ENCODE measurements at regions not wholly inside any gene's neighbourhood (a gene's known extent, or its start where the extent isn't known, plus 50 kb on each side); places are given as distances from the start of the nearest gene placed in this dataset.

DNA sequence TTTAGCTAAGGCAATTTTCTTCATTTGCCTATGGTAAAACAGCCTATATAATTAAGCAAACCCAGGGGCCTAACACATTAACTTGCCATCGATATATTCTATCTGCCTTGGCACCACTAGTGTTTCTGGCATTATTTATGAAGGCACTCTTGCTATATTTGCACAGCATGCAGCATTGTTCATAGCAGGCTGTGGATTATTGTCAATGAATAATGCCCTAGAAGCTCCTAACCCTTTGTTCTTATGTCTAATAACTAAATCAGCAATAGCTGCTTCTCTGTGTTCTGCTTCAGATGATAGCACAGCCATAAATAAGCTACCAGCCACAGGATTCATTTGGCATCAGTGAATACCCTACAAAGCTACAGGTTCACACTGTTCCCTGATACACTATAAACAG, 254.8 kb upstream of the STXBP5 start:
- Histone ChIP-seq H3K27me3 (replicated peaks in 2 of 5; ENCODE audit: control insufficient read depth in 4 of 5, insufficient read depth in 5 of 5, low read length in 4 of 5) (no peaks in the 10 kb centered on the region), H3K4me3 (ENCODE audit: control insufficient read depth in 1 of 7, extremely low read depth in 1 of 7, insufficient read depth in 4 of 7, low read depth in 2 of 7, low read length in 6 of 7) (no peak overlapping the region), H3K27ac (ENCODE audit: insufficient read depth in 1 of 2, low read depth in 1 of 2, low read length in 2 of 2, poor library complexity in 1 of 2, severe bottlenecking in 2 of 2) (no peak overlapping the region), H3K36me3 (ENCODE audit: control insufficient read depth in 4 of 4, insufficient read depth in 4 of 4, low read length in 3 of 4) (no peaks in the 10 kb centered on the region), H3K9me3 (ENCODE audit: control extremely low read depth in 1 of 5, control insufficient read depth in 4 of 5, insufficient read depth in 2 of 5, low read depth in 1 of 5, low read length in 4 of 5) (no peaks in the 10 kb centered on the region), H3K4me1 (ENCODE audit: control extremely low read depth in 1 of 4, control insufficient read depth in 4 of 4, insufficient read depth in 4 of 4, low read length in 3 of 4) (peaks cover 4 to 22% (median 17%) of the 10 kb centered on the region in 4 experiments)
- CTCF ChIA-PET: interaction anchor here (1.2 to 2.0 kb wide), 3 partner anchors 17 to 36 kb away, joined by 4 to 6 read pairs (median 5); no protein-coding TSS in a partner anchor
- POLR2A ChIA-PET: interaction anchor here (1.2 kb wide), 1 partner anchor 92 kb away, joined by 3 read pairs; no protein-coding TSS in a partner anchor
- 80% methylated on average over 1 of the region's 1 CpG for WGBS (ENCODE audit: insufficient coverage)
- no peak for DNase-seq

DNA sequence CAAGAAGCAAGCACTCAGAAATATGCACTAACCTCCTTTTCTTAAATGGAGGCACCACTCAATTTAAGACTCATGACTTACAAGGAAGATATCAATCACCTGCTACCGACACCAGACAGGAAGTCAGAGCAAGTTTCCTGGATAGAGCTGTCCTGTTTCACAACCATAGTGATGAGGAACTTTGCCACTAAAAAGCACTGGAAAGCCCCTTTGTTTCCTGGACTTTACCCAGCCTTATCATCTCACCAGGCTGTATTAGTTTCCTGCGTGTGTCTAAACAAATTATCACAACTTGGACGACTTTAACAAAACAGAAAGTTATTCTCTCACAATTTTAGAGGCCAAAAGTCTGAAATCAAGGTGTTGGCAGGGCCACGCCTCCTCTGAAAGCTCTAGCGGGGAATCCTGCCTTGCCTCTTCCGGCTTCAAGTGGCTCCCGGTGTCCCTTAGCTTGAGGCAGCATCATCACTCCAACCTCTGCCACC, 253.8 kb upstream of the STXBP5 start:
- WGBS (ENCODE audit: insufficient coverage): 29% methylated on average over 7 of the region's 7 CpGs
- peaks cover 4 to 22% (median 17%) of the 10 kb centered on the region in 4 experiments for H3K4me1 ChIP-seq (ENCODE audit: control extremely low read depth in 1 of 4, control insufficient read depth in 4 of 4, insufficient read depth in 4 of 4, low read length in 3 of 4)
- peak; percentile 86 to 99 (median 97) for DNase-seq
- peak overlapping the region; percentile 66 to 67 for H3K27ac ChIP-seq (ENCODE audit: insufficient read depth in 1 of 2, low read depth in 1 of 2, low read length in 2 of 2, poor library complexity in 1 of 2, severe bottlenecking in 2 of 2)
- no peaks in the 10 kb centered on the region for H3K27me3 ChIP-seq (replicated peaks in 2 of 5; ENCODE audit: control insufficient read depth in 4 of 5, insufficient read depth in 5 of 5, low read length in 4 of 5)
- ChIA-PET POLR2A (interaction anchor here (1.0 to 1.2 kb wide), 3 partner anchors 48 to 253 kb away, joined by 3 to 4 read pairs (median 3); no protein-coding TSS in a partner anchor), CTCF (interaction anchor here (1.2 to 2.0 kb wide), 2 partner anchors 37 to 48 kb away, joined by 6 read pairs; no protein-coding TSS in a partner anchor)
- H3K36me3 ChIP-seq (ENCODE audit: control insufficient read depth in 4 of 4, insufficient read depth in 4 of 4, low read length in 3 of 4): no peaks in the 10 kb centered on the region
- H3K4me3 ChIP-seq (ENCODE audit: control insufficient read depth in 1 of 7, extremely low read depth in 1 of 7, insufficient read depth in 4 of 7, low read depth in 2 of 7, low read length in 6 of 7): peak overlapping the region in 3 of 7 experiments; percentile 29 to 48 (median 44)
- H3K9me3 ChIP-seq (ENCODE audit: control extremely low read depth in 1 of 5, control insufficient read depth in 4 of 5, insufficient read depth in 2 of 5, low read depth in 1 of 5, low read length in 4 of 5): no peaks in the 10 kb centered on the region

GRCh38 chr6:146955570-146955969, 248.6 kb upstream of the STXBP5 start:
- ChIA-PET CTCF (no interaction called here), POLR2A (no interaction called here)
- no peak overlapping the region for H3K27ac ChIP-seq (ENCODE audit: insufficient read depth in 1 of 2, low read depth in 1 of 2, low read length in 2 of 2, poor library complexity in 1 of 2, severe bottlenecking in 2 of 2)

DNA sequence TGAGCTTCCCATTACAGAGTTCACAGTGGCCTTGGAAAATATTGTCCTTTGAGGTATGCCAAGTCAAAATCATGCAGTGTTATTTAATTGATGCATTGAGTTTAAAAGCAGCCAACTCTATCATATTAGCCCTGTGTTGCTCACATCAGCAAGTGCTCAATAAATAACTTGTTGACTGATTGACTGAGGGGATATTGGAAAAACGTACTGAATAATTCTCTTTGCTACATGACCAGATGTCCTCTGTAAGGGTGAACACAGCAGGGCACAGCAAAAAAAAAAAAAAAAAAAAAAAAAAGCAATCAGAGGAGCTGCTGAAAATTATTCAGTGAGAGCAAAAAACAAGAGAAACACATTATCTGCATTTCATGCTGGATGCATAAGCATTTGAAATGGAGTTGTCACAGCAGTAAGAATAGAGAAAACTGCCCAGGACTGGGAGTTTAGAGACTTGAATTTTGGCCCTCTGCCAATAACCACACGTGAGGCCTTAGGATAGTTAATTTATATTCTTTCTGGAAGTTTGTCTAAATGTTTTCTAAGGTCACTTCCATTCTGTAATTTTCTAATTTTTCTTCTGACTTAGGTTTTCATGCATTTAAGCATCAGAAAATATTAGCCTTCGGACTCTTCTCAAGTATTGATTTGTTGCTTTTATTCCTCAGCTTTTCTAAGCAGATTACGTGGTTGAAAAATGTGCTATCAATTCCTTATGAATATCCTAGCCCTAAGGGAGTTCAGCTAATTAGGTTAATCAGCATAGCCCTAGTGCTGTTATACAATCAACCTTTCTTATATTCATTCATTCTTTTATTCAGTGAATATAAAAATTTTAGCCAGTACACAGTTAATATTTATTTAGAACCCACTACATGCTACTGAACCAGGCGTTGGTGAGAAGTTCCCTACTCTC, 246.8 kb upstream of the STXBP5 start:
- peaks cover 0 to 3% (median 1%) of the 10 kb centered on the region in 4 experiments for H3K4me1 ChIP-seq (ENCODE audit: control extremely low read depth in 1 of 4, control insufficient read depth in 4 of 4, insufficient read depth in 4 of 4, low read length in 3 of 4)
- 95% methylated on average over 3 of the region's 5 CpGs for WGBS (ENCODE audit: insufficient coverage)
- no peaks in the 10 kb centered on the region for H3K9me3 ChIP-seq (ENCODE audit: control extremely low read depth in 1 of 5, control insufficient read depth in 4 of 5, insufficient read depth in 2 of 5, low read depth in 1 of 5, low read length in 4 of 5)
- no peaks in the 10 kb centered on the region for H3K36me3 ChIP-seq (ENCODE audit: control insufficient read depth in 4 of 4, insufficient read depth in 4 of 4, low read length in 3 of 4)
- CTCF ChIA-PET: no interaction called here
- H3K27ac ChIP-seq (ENCODE audit: insufficient read depth in 1 of 2, low read depth in 1 of 2, low read length in 2 of 2, poor library complexity in 1 of 2, severe bottlenecking in 2 of 2): no peak overlapping the region
- POLR2A ChIA-PET: no interaction called here
- H3K27me3 ChIP-seq (replicated peaks in 2 of 5; ENCODE audit: control insufficient read depth in 4 of 5, insufficient read depth in 5 of 5, low read length in 4 of 5): no peaks in the 10 kb centered on the region
- H3K4me3 ChIP-seq (ENCODE audit: control insufficient read depth in 1 of 7, extremely low read depth in 1 of 7, insufficient read depth in 4 of 7, low read depth in 2 of 7, low read length in 6 of 7): no peak overlapping the region
- peak; percentile 8 to 47 (median 32) for DNase-seq

More at GRCh38 chr6:146955570-146955969, 248.6 kb upstream of the STXBP5 start:
- Histone ChIP-seq H3K4me3 (ENCODE audit: control insufficient read depth in 1 of 7, extremely low read depth in 1 of 7, insufficient read depth in 4 of 7, low read depth in 2 of 7, low read length in 6 of 7) (no peak overlapping the region), H3K9me3 (ENCODE audit: control extremely low read depth in 1 of 5, control insufficient read depth in 4 of 5, insufficient read depth in 2 of 5, low read depth in 1 of 5, low read length in 4 of 5) (no peaks in the 10 kb centered on the region), H3K27me3 (replicated peaks in 2 of 5; ENCODE audit: control insufficient read depth in 4 of 5, insufficient read depth in 5 of 5, low read length in 4 of 5) (no peaks in the 10 kb centered on the region), H3K4me1 (ENCODE audit: control extremely low read depth in 1 of 4, control insufficient read depth in 4 of 4, insufficient read depth in 4 of 4, low read length in 3 of 4) (peaks cover 2 to 10% (median 7%) of the 10 kb centered on the region in 4 experiments), H3K36me3 (ENCODE audit: control insufficient read depth in 4 of 4, insufficient read depth in 4 of 4, low read length in 3 of 4) (no peaks in the 10 kb centered on the region)
- no peak for DNase-seq

DNA sequence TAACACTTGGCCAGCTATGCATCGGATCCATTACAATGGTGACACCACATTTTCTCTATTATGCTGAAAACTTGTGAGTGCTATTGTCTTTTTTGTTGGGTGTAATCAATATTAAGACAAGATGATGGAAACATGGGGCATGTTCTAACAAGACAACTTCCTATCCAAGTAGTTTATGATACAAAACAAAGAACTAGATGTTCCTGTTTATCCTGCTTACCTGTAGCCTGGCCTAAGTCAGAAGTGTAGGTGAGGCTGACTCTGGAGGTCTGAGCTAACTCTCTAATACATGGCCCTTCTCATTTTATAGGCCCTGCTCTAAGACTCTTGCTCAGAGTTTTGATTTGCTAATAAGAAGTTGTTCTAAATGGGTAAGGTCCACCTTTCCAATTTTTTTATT, 242.4 kb upstream of the STXBP5 start:
- CTCF ChIA-PET: no interaction called here
- no peak overlapping the region for H3K27ac ChIP-seq (ENCODE audit: insufficient read depth in 1 of 2, low read depth in 1 of 2, low read length in 2 of 2, poor library complexity in 1 of 2, severe bottlenecking in 2 of 2)
- no peaks in the 10 kb centered on the region for H3K27me3 ChIP-seq (replicated peaks in 2 of 5; ENCODE audit: control insufficient read depth in 4 of 5, insufficient read depth in 5 of 5, low read length in 4 of 5)
- no peaks in the 10 kb centered on the region for H3K36me3 ChIP-seq (ENCODE audit: control insufficient read depth in 4 of 4, insufficient read depth in 4 of 4, low read length in 3 of 4)
- no peak overlapping the region for H3K4me3 ChIP-seq (ENCODE audit: control insufficient read depth in 1 of 7, extremely low read depth in 1 of 7, insufficient read depth in 4 of 7, low read depth in 2 of 7, low read length in 6 of 7)
- POLR2A ChIA-PET: no interaction called here
- no peak for DNase-seq
- H3K9me3 ChIP-seq (ENCODE audit: control extremely low read depth in 1 of 5, control insufficient read depth in 4 of 5, insufficient read depth in 2 of 5, low read depth in 1 of 5, low read length in 4 of 5): peaks cover 0 to 24% (median 13%) of the 10 kb centered on the region in 5 experiments
- no CpG with 5 or more reads among the region's 1 CpG for WGBS (ENCODE audit: insufficient coverage)
- peaks cover 0 to 2% (median 0%) of the 10 kb centered on the region in 4 experiments for H3K4me1 ChIP-seq (ENCODE audit: control extremely low read depth in 1 of 4, control insufficient read depth in 4 of 4, insufficient read depth in 4 of 4, low read length in 3 of 4)

GRCh38 chr6:146962329-146962728, 241.9 kb upstream of the STXBP5 start:
- CTCF ChIA-PET: no interaction called here
- POLR2A ChIA-PET: no interaction called here

More at GRCh38 chr6:146962329-146962728, 241.9 kb upstream of the STXBP5 start:
- no peaks in the 10 kb centered on the region for H3K27me3 ChIP-seq (replicated peaks in 2 of 5; ENCODE audit: control insufficient read depth in 4 of 5, insufficient read depth in 5 of 5, low read length in 4 of 5)
- H3K4me3 ChIP-seq (ENCODE audit: control insufficient read depth in 1 of 7, extremely low read depth in 1 of 7, insufficient read depth in 4 of 7, low read depth in 2 of 7, low read length in 6 of 7): no peak overlapping the region
- WGBS (ENCODE audit: insufficient coverage): 100% methylated on average over 1 of the region's 2 CpGs
- peaks cover 0 to 2% (median 0%) of the 10 kb centered on the region in 4 experiments for H3K4me1 ChIP-seq (ENCODE audit: control extremely low read depth in 1 of 4, control insufficient read depth in 4 of 4, insufficient read depth in 4 of 4, low read length in 3 of 4)
- H3K27ac ChIP-seq (ENCODE audit: insufficient read depth in 1 of 2, low read depth in 1 of 2, low read length in 2 of 2, poor library complexity in 1 of 2, severe bottlenecking in 2 of 2): no peak overlapping the region
- H3K9me3 ChIP-seq (ENCODE audit: control extremely low read depth in 1 of 5, control insufficient read depth in 4 of 5, insufficient read depth in 2 of 5, low read depth in 1 of 5, low read length in 4 of 5): peaks cover 0 to 24% (median 13%) of the 10 kb centered on the region in 5 experiments
- DNase-seq: no peak
- H3K36me3 ChIP-seq (ENCODE audit: control insufficient read depth in 4 of 4, insufficient read depth in 4 of 4, low read length in 3 of 4): no peaks in the 10 kb centered on the region

All from common myeloid progenitor, CD34-positive (primary cell).